GM12878 (cell line): ENCODE measurements at regions not wholly inside any gene's neighbourhood (a gene's known extent, or its start where the extent isn't known, plus 50 kb on each side); places are given as distances from the start of the nearest gene placed in this dataset.

ENCODE experiments used
- ATAC-seq: fragments of 200-7000 bp; cut with Tn5 transposase; 3 replicates; pipeline ENCODE4 v1.9.1; 2020; ENCODE audit warnings: mild to moderate bottlenecking, moderate library complexity
- BruUV-seq: library from RNA; stranded (reverse); fragments of 400-500 nt; replicated peaks from 2 replicates; lab custom pipeline; 2021; lab: Mats Ljungman, UMichigan
- CTCF ChIA-PET: fragments of 300-600 bp; sonication (Branson Sonifier 250); formaldehyde crosslinking; extraction: SDS; loops from one replicate; lab custom pipeline; 2021; ENCODE audit warnings: inconsistent platforms; lab: Yijun Ruan, JAX
- POLR2A ChIA-PET: fragments of 350-600 bp; formaldehyde crosslinking; extraction: SDS; loops from one replicate; lab custom pipeline; 2021; ENCODE audit warnings: inconsistent platforms; lab: Charles Lee
- RAD21 ChIA-PET: fragments of 300-600 bp; sonication (Branson Sonifier 250); formaldehyde crosslinking; loops from one replicate; lab custom pipeline; 2023; ENCODE audit warnings: antibody characterized with exemption; ENCODE audit not compliant: unreplicated experiment; lab: Charles Lee
- SMC1A ChIA-PET: fragments of 300-600 bp; sonication (Branson Sonifier 250); formaldehyde crosslinking; loops from one replicate; lab custom pipeline; 2023; ENCODE audit not compliant: unreplicated experiment, uncharacterized antibody; lab: Charles Lee
- DNase-seq: peaks from one replicate; pipeline ENCODE4 v3.0.0-alpha.2; 2011; ENCODE audit warnings: low read depth, low spot score
- FAIRE-seq: peaks from 3 replicates; lab custom pipeline; 2011; peaks lifted over from hg19 to GRCh38; lab: Jason Lieb, UNC
- H2AFZ ChIP-seq: 2 replicates; pipeline ENCODE4 v1.6.0; 2011; ENCODE audit warnings: low read depth, low read length, control low read depth; ENCODE audit not compliant: control insufficient read depth
- H3K27ac ChIP-seq: 2 replicates; pipeline ENCODE4 v1.5.1; 2011; ENCODE audit warnings: control low read depth; ENCODE audit not compliant: control insufficient read depth, insufficient read depth
- H3K27me3 ChIP-seq, 2 experiments: replicated peaks in 1 of 2; 2 replicates each; pipeline versions ENCODE4 v1.6.0 to v1.6.1; 2011; ENCODE audit warnings: low read length in 1 of 2; ENCODE audit not compliant: control insufficient read depth in 2 of 2, insufficient read depth in 2 of 2
- H3K36me3 ChIP-seq, 2 experiments: 2 replicates each; pipeline ENCODE4 v1.5.1; 2011; ENCODE audit warnings: low read length in 1 of 2; ENCODE audit not compliant: control insufficient read depth in 2 of 2, insufficient read depth in 2 of 2
- H3K4me1 ChIP-seq: 2 replicates; pipeline ENCODE4 v1.6.1; 2011; ENCODE audit warnings: mild to moderate bottlenecking, low read length, moderate library complexity, mixed read lengths; ENCODE audit not compliant: control insufficient read depth, insufficient read depth
- H3K4me2 ChIP-seq: 2 replicates; pipeline ENCODE4 v1.6.0; 2011; ENCODE audit warnings: control low read depth; ENCODE audit not compliant: control insufficient read depth, insufficient read depth
- H3K4me3 ChIP-seq: fragments of 200-600 bp; sonication (generic); 2 replicates; pipeline ENCODE4 v1.5.1; 2016
- H3K79me2 ChIP-seq: 2 replicates; pipeline ENCODE4 v1.6.0; 2011; ENCODE audit warnings: low read length; ENCODE audit not compliant: control insufficient read depth, insufficient read depth
- H3K9ac ChIP-seq: 2 replicates; pipeline ENCODE4 v1.8.0; 2011; ENCODE audit warnings: low read length, control low read depth, mixed read lengths; ENCODE audit not compliant: control insufficient read depth, insufficient read depth
- H3K9me3 ChIP-seq: replicated peaks from 3 replicates; pipeline ENCODE4 v1.5.1; 2011; ENCODE audit warnings: mild to moderate bottlenecking, low read length; ENCODE audit not compliant: control insufficient read depth, insufficient read depth
- H4K20me1 ChIP-seq: 2 replicates; pipeline ENCODE4 v1.6.0; 2011; ENCODE audit not compliant: control insufficient read depth, insufficient read depth
- EP300 ChIP-seq, 2 experiments: fragments of 150-350 bp in 1 of 2; IDR thresholded peaks; 2 replicates each; pipeline ENCODE4 v1.6.1; 2011 to 2012; ENCODE audit warnings: low read depth in 2 of 2, low read length in 2 of 2, borderline replicate concordance in 1 of 2, improper control_type of control experiment in 1 of 2, inconsistent platforms in 1 of 2; ENCODE audit not compliant: control insufficient read depth in 1 of 2
- GABPA ChIP-seq: IDR thresholded peaks from 2 replicates; pipeline ENCODE4 v1.6.1; 2014; ENCODE audit warnings: antibody characterized with exemption, low read depth, mild to moderate bottlenecking, inconsistent platforms
- GATAD2B ChIP-seq: fragments of 450-650 bp; conservative IDR thresholded peaks from 2 replicates; pipeline ENCODE4 v1.6.1; 2017; ENCODE audit warnings: low read depth, mild to moderate bottlenecking, moderate library complexity
- HDAC6 ChIP-seq: fragments of 200-600 bp; sonication (generic); IDR thresholded peaks from one replicate; pipeline ENCODE4 v1.8.0; 2017; ENCODE audit warnings: antibody characterized with exemption; ENCODE audit not compliant: unreplicated experiment
- IRF3 ChIP-seq: fragments of 450-650 bp; IDR thresholded peaks from 2 replicates; pipeline ENCODE4 v1.6.1; 2014; ENCODE audit warnings: mild to moderate bottlenecking
- JUNB ChIP-seq: IDR thresholded peaks from 2 replicates; pipeline ENCODE4 v1.6.1; 2016; ENCODE audit warnings: antibody characterized with exemption, mild to moderate bottlenecking
- MEF2A ChIP-seq: IDR thresholded peaks from 2 replicates; pipeline ENCODE4 v1.6.1; 2011; ENCODE audit warnings: low read depth, mild to moderate bottlenecking, low read length, moderate library complexity; ENCODE audit not compliant: insufficient read depth
- NRF1 ChIP-seq: conservative IDR thresholded peaks from 2 replicates; pipeline ENCODE4 v1.6.1; 2011; ENCODE audit warnings: mild to moderate bottlenecking, low read depth, low read length, improper control_type of control experiment
- RFX5 ChIP-seq: IDR thresholded peaks from 2 replicates; pipeline ENCODE4 v1.6.1; 2011; ENCODE audit warnings: low read depth, low read length, improper control_type of control experiment
- TCF3 ChIP-seq: IDR thresholded peaks from 2 replicates; pipeline ENCODE4 v1.6.1; 2012; ENCODE audit warnings: low read depth, mild to moderate bottlenecking, low read length, borderline replicate concordance; ENCODE audit not compliant: insufficient read depth
- ZBTB11 ChIP-seq: fragments of 450-650 bp; formaldehyde crosslinking; IDR thresholded peaks from 2 replicates; pipeline ENCODE4 v1.5.0; 2022; ENCODE audit warnings: mild to moderate bottlenecking, missing genetic modification characterization
- ZNF217 ChIP-seq: fragments of 450-650 bp; IDR thresholded peaks from 2 replicates; pipeline ENCODE4 v1.6.1; 2017; ENCODE audit warnings: antibody characterized with exemption, mild to moderate bottlenecking
- WGBS: methylation state at CpG from one replicate; pipeline ENCODE4 v1.1.6; 2016; ENCODE audit warnings: low lambda C conversion rate; ENCODE audit not compliant: insufficient replicate concordance, insufficient coverage; ENCODE audit errors: missing lambda C conversion rate; 5-methylcytosine and 5-hydroxymethylcytosine counted together
- in situ Hi-C: fragments of 300-500 bp; cut with MboI; formaldehyde crosslinking; loops from 9 replicates; pipeline ENCODE4 v1.14.3; 2018; ENCODE audit warnings: mixed read lengths
- intact Hi-C: fragments of 100-400 bp; cut with micrococcal nuclease; formaldehyde crosslinking; loops from one replicate; pipeline ENCODE4 v1.14.2; 2022; ENCODE audit not compliant: unreplicated experiment
- TF ChIP-seq, protein P1 (sequence below): IDR thresholded peaks from 2 replicates; pipeline ENCODE4 v1.6.1; 2011; ENCODE audit warnings: borderline replicate concordance, low read depth, mild to moderate bottlenecking, moderate library complexity, low read length; ENCODE audit not compliant: insufficient read depth, poor library complexity, severe bottlenecking
- TF ChIP-seq, protein P2 (sequence below): IDR thresholded peaks from 2 replicates; pipeline ENCODE4 v1.6.1; 2012; ENCODE audit warnings: mild to moderate bottlenecking, low read depth, low read length

DNA sequence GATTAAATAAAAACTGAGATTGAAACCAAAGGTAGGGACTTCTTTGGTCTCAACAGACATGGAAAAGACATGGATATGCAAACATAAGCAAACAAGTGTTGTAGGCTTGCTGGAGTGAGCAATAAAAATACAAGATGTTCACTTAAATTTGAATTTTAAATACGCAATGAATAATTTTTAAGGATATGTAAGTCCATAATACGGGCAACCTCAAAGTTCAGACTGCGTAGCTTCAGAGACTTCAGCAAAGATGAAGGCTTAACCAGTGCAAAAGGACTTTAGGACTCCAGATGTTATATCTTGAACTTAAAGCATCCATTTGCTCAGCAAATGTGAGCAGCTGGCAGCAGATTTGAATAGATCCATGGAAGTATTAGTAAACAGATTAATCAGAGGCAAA lies 549.3 kb downstream of the ARAP2 start:
- Histone ChIP-seq H2AFZ (no peak overlapping the region), H3K4me1 (no peaks in the 10 kb centered on the region), H3K4me2 (no peak overlapping the region), H3K27me3 (no peaks in the 10 kb centered on the region), H3K4me3 (no peak overlapping the region), H3K9ac (no peak overlapping the region), H3K9me3 (no peaks in the 10 kb centered on the region), H3K79me2 (no peaks in the 10 kb centered on the region), H3K27ac (no peak overlapping the region), H3K36me3 (no peaks in the 10 kb centered on the region), H4K20me1 (no peaks in the 10 kb centered on the region)
- no peak for DNase-seq
- in situ Hi-C loops (no loop called here), intact Hi-C loops (no loop called here)
- ChIA-PET SMC1A (interaction anchor here (0.7 to 2.3 kb wide), 2 partner anchors 21 to 30 kb away, joined by 3 to 5 read pairs; no protein-coding TSS in a partner anchor), CTCF (interaction anchor here (0.6 to 1.5 kb wide), 3 partner anchors 15 to 1930 kb away, joined by 3 to 5 read pairs (median 4); no protein-coding TSS in a partner anchor), RAD21 (interaction anchor here (0.7 kb wide), 1 partner anchor 301 kb away, joined by 3 read pairs; no protein-coding TSS in a partner anchor), POLR2A (no interaction called here)
- 25% methylated on average over 3 of the region's 3 CpGs for WGBS
- FAIRE-seq: no peak
- BruUV-seq: no TSS peak
- no peak for ATAC-seq
- TF ChIP-seq JUNB (no peak), ZBTB11 (CRISPR knock-in tag) (no peak), IRF3 (no peak), NRF1 (no peak), HDAC6 (no peak), GABPA (no peak), ZNF217 (no peak), MEF2A (no peak), TCF3 (no peak), RFX5 (no peak), GATAD2B (no peak), EP300 (IDR thresholded peaks at IDR 0.05; ENCODE audit: borderline replicate concordance in 1 of 2, control insufficient read depth in 1 of 2, low read depth in 2 of 2, low read length in 2 of 2) (no peak)
- TF ChIP-seq, protein P1, sequence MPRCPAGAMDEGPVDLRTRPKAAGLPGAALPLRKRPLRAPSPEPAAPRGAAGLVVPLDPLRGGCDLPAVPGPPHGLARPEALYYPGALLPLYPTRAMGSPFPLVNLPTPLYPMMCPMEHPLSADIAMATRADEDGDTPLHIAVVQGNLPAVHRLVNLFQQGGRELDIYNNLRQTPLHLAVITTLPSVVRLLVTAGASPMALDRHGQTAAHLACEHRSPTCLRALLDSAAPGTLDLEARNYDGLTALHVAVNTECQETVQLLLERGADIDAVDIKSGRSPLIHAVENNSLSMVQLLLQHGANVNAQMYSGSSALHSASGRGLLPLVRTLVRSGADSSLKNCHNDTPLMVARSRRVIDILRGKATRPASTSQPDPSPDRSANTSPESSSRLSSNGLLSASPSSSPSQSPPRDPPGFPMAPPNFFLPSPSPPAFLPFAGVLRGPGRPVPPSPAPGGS: no peak
- TF ChIP-seq, protein P2, sequence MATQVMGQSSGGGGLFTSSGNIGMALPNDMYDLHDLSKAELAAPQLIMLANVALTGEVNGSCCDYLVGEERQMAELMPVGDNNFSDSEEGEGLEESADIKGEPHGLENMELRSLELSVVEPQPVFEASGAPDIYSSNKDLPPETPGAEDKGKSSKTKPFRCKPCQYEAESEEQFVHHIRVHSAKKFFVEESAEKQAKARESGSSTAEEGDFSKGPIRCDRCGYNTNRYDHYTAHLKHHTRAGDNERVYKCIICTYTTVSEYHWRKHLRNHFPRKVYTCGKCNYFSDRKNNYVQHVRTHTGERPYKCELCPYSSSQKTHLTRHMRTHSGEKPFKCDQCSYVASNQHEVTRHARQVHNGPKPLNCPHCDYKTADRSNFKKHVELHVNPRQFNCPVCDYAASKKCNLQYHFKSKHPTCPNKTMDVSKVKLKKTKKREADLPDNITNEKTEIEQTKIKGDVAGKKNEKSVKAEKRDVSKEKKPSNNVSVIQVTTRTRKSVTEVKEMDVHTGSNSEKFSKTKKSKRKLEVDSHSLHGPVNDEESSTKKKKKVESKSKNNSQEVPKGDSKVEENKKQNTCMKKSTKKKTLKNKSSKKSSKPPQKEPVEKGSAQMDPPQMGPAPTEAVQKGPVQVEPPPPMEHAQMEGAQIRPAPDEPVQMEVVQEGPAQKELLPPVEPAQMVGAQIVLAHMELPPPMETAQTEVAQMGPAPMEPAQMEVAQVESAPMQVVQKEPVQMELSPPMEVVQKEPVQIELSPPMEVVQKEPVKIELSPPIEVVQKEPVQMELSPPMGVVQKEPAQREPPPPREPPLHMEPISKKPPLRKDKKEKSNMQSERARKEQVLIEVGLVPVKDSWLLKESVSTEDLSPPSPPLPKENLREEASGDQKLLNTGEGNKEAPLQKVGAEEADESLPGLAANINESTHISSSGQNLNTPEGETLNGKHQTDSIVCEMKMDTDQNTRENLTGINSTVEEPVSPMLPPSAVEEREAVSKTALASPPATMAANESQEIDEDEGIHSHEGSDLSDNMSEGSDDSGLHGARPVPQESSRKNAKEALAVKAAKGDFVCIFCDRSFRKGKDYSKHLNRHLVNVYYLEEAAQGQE: no peak
